Tibial nerve (tissue), 4 donors: ENCODE measurements at regions not wholly inside any gene's neighbourhood (a gene's known extent, or its start where the extent isn't known, plus 50 kb on each side); places are given as distances from the start of the nearest gene placed in this dataset.

ENCODE experiments used
- EP300 ChIP-seq, 2 donors: sonication (generic); formaldehyde crosslinking; IDR thresholded peaks; one replicate each; pipeline ENCODE4 v1.6.1; 2017; ENCODE audit warnings: antibody characterized with exemption in 2 of 2, mild to moderate bottlenecking in 1 of 2
- POLR2A ChIP-seq, 2 donors: fragments of 450-650 bp; IDR thresholded peaks; one replicate each; pipeline ENCODE4 v1.6.1; 2017; ENCODE audit warnings: antibody characterized with exemption in 2 of 2, mild to moderate bottlenecking in 2 of 2, moderate library complexity in 2 of 2
- TF ChIP-seq, protein P1 (sequence below), 5 experiments: fragments of 200-600 bp in 3 of 5; fragments of 450-650 bp in 2 of 5; sonication (generic) in 3 of 5; IDR thresholded peaks; one replicate each; pipeline ENCODE4 v1.5.1; 2016 to 2019; ENCODE audit warnings: antibody characterized with exemption in 5 of 5, mild to moderate bottlenecking in 3 of 5, moderate library complexity in 2 of 5

DNA sequence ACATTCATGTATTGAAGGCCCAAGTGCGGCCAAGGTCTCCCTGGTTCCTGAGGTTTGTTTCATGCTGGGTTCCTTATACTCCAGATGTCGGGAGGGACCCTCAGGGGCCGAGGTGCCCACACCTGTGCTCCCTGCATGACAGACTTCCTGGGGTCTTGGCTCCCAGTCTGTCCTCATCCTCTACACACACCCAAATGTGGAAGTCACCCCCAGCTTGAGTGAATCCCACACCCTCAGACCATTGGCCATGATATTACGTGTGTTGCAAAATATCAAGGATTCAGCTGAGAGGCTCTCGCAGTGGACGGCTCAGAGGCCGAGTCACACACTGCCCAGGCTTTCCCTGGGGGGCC is 82.2 kb upstream of the DUSP22 start:
- TF ChIP-seq, protein P1, sequence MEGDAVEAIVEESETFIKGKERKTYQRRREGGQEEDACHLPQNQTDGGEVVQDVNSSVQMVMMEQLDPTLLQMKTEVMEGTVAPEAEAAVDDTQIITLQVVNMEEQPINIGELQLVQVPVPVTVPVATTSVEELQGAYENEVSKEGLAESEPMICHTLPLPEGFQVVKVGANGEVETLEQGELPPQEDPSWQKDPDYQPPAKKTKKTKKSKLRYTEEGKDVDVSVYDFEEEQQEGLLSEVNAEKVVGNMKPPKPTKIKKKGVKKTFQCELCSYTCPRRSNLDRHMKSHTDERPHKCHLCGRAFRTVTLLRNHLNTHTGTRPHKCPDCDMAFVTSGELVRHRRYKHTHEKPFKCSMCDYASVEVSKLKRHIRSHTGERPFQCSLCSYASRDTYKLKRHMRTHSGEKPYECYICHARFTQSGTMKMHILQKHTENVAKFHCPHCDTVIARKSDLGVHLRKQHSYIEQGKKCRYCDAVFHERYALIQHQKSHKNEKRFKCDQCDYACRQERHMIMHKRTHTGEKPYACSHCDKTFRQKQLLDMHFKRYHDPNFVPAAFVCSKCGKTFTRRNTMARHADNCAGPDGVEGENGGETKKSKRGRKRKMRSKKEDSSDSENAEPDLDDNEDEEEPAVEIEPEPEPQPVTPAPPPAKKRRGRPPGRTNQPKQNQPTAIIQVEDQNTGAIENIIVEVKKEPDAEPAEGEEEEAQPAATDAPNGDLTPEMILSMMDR (IDR thresholded peaks at IDR 0.05), result no peak
- TF ChIP-seq POLR2A (IDR thresholded peaks at IDR 0.05), result no peak
- no peak for TF ChIP-seq EP300 (IDR thresholded peaks at IDR 0.05)
